Heart left ventricle (tissue), 16 donors: ENCODE measurements at regions not wholly inside any gene's neighbourhood (a gene's known extent, or its start where the extent isn't known, plus 50 kb on each side); places are given as distances from the start of the nearest gene placed in this dataset.

Experiments used
- ATAC-seq, 4 donors: fragments of 200-7000 bp; cut with Tn5 transposase; one replicate each; pipeline ENCODE4 v1.9.1; 2020 to 2022; ENCODE audit warnings: moderate library complexity in 4 of 4, mild to moderate bottlenecking in 3 of 4, moderate number of reproducible peaks in 1 of 4
- DNase-seq, 5 donors: peaks; one replicate each; pipeline ENCODE4 v3.0.0-alpha.2; 2020
- H3K27ac ChIP-seq, 12 donors: fragments of 200-600 bp; sonication (generic) in 4 of 12; one replicate each; pipeline versions ENCODE4 v1.5.0 to v1.8.0; 2016 to 2022; ENCODE audit warnings: mild to moderate bottlenecking in 2 of 12
- H3K27me3 ChIP-seq, 9 donors: fragments of 200-600 bp; sonication (generic) in 2 of 9; one replicate each; pipeline versions ENCODE4 v1.5.1 to v1.8.0; 2016 to 2022; ENCODE audit warnings: mild to moderate bottlenecking in 3 of 9
- H3K36me3 ChIP-seq, 9 donors: fragments of 200-600 bp; sonication (generic) in 2 of 9; one replicate each; pipeline versions ENCODE4 v1.5.0 to v1.8.0; 2018 to 2022; ENCODE audit warnings: mild to moderate bottlenecking in 2 of 9
- H3K4me1 ChIP-seq, 12 donors: fragments of 200-600 bp; sonication (generic) in 4 of 12; one replicate each; pipeline versions ENCODE4 v1.5.0 to v1.8.0; 2016 to 2022; ENCODE audit warnings: mild to moderate bottlenecking in 3 of 12
- H3K4me3 ChIP-seq, 12 donors: fragments of 200-600 bp; sonication (generic) in 4 of 12; one replicate each; pipeline versions ENCODE4 v1.5.0 to v1.8.0; 2017 to 2022; ENCODE audit warnings: mild to moderate bottlenecking in 9 of 12, moderate library complexity in 4 of 12
- H3K9me3 ChIP-seq, 12 donors: fragments of 200-600 bp; sonication (generic) in 4 of 12; one replicate each; pipeline versions ENCODE4 v1.5.0 to v1.8.0; 2016 to 2022; ENCODE audit warnings: mild to moderate bottlenecking in 1 of 12
- CTCF ChIP-seq, 12 donors: fragments of 200-600 bp; sonication (generic) in 4 of 12; IDR thresholded peaks; one replicate each; pipeline versions ENCODE4 v1.5.0 to v1.8.0; 2018 to 2022; ENCODE audit warnings: antibody characterized with exemption in 12 of 12, mild to moderate bottlenecking in 5 of 12
- POLR2A ChIP-seq, 2 donors: fragments of 450-650 bp; IDR thresholded peaks; one replicate each; pipeline ENCODE4 v1.6.1; 2017; ENCODE audit warnings: antibody characterized with exemption in 2 of 2, mild to moderate bottlenecking in 2 of 2, moderate library complexity in 2 of 2
- WGBS, 4 donors: extraction: QIAGEN DNeasy Blood & Tissue Kit in 2 of 4; methylation state at CpG; one replicate each; pipeline versions ENCODE4 v1.1.5 to v1.1.7; 2013 to 2018; 5-methylcytosine and 5-hydroxymethylcytosine counted together
- intact Hi-C, 10 donors: fragments of 100-400 bp; cut with DNase I; formaldehyde crosslinking; loops; one replicate each; pipeline versions ENCODE4 v1.11.1 to v1.14.2; 2022
- donor health status: ischemic (EF 13 %, LVEDD 7.1; RV severe dilation, severe dysfunction).
- donor health status: healthy with polysubstance abuse.
- donor health status: DM: no; HTN: yes; CAD: no.
- donor health status: DM: no; HTN: no; CAD: no.
- donor health status: ischemic (EF 25% LVEDD 6.9; RV normal size, moderate dysfunction).
- donor health status: ischemic (EF 25% LVEDD 5.7; RV mildly dilated, moderate dysfunction).
- donor health status: healthy.
- donor health status: DM: yes; HTN: yes; CAD: no.
- donor health status: ischemic (EF 35%, LVEDD 5.7; RV mildly dilated, moderate dysfunction).
- donor health status: nonischemic (EF 11% LVEDD 7.7; RV severe dilation, severe dysfunction).
- donor health status: DM: yes; HTN: yes; CAD: no.
- donor health status: PGD.
- donor health status: ischemic (EF 29% LVEDD 5.4; RV normal size, mild dysfunction).
- donor health status: nonischemic (EF 23%, LVEDD 6.1; RV moderate dilation, normal function).

GRCh38 chr15:29342201-29342600 lies 72.6 kb upstream of the NSMCE3 start:
- no peak overlapping the region for H3K27ac ChIP-seq
- H3K4me1 ChIP-seq = no peaks in the 10 kb centered on the region
- H3K4me3 ChIP-seq = no peak overlapping the region
- no peaks in the 10 kb centered on the region for H3K36me3 ChIP-seq
- DNase-seq (no peak), ATAC-seq (no peak)
- intact Hi-C loops = no loop called here
- TF ChIP-seq CTCF (IDR thresholded peaks at IDR 0.05) (no peak), POLR2A (IDR thresholded peaks at IDR 0.05) (no peak)
- H3K27me3 ChIP-seq = peaks cover 0 to 4% (median 0%) of the 10 kb centered on the region in 9 donors
- 53 to 64% (median 58%) methylated on average over 8 of the region's 8 CpGs for WGBS, 4 donors
- H3K9me3 ChIP-seq = no peaks in the 10 kb centered on the region

DNA sequence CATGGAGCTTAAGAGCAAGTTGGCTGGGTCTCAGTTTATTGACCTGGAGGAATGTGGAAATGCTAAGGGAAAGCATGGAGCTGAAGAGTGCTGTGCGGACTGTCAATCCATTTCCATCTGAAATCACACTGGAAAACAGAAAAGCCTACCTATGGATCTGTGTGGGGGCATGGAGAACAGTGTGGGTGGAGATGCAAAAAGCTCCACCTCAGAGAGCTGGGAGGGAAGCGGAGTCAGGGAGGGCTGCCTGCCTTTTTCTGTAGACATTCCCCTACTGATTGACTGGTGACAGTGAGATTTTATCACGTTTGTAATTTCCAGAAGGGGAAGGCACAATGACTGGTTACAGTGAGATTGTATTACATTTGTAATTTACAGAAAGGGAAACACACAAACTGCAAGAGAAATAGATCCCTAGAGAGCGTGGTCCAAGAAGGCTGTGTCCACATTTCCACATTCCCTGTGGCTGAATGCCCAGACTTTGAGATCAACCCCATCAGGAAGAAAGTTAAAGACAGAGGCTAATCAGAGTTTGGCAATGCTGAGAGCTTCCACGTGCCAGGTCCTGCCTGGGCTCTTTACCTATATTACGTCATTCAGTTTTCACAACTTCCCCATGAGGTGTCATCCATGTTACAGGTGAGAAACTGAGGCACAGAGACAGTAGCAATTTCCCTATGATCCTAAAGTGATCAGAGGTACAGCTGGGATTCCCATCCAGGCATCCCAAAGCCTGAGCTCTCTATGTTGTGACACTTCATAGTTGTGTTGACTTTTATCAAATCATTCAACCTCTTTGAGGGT lies 67.7 kb upstream of the NSMCE3 start:
- Histone ChIP-seq H3K4me1 (no peaks in the 10 kb centered on the region), H3K27ac (no peak overlapping the region), H3K9me3 (no peaks in the 10 kb centered on the region), H3K4me3 (no peak overlapping the region), H3K36me3 (no peaks in the 10 kb centered on the region), H3K27me3 (peaks cover 0 to 4% (median 0%) of the 10 kb centered on the region in 9 donors)
- WGBS, 4 donors = 43 to 58% (median 51%) methylated on average over 6 of the region's 6 CpGs
- intact Hi-C loops = no loop called here
- DNase-seq = no peak
- ATAC-seq = no peak
- TF ChIP-seq POLR2A (IDR thresholded peaks at IDR 0.05) = no peak
- no peak for TF ChIP-seq CTCF (IDR thresholded peaks at IDR 0.05)

DNA sequence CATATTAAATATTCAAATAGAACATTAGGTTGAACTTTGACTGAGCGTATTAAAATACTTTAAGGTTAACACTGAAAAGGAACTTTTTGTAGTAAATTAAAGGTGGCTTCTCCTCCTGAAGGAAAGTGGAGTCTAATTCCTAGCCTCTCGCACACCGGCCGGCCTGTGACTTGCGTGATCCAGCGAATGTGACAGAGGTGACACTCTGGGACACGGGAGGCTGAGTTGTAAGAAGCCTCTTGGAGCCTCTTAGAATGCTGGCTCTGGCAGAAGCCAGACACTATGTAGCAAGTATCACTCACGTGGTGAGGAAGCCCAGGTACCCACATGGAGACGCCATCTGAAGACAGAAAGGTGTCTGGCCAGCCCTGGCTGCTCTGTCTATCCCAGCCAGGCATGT lies 64.9 kb upstream of the NSMCE3 start:
- intact Hi-C loops = no loop called here
- Histone ChIP-seq H3K4me3 (no peak overlapping the region), H3K36me3 (no peaks in the 10 kb centered on the region), H3K9me3 (no peaks in the 10 kb centered on the region), H3K4me1 (no peaks in the 10 kb centered on the region), H3K27ac (no peak overlapping the region), H3K27me3 (no peaks in the 10 kb centered on the region)
- 74 to 83% (median 78%) methylated on average over 8 to 9 of the region's 9 CpGs for WGBS, 4 donors
- DNase-seq (no peak), ATAC-seq (no peak)
- no peak for TF ChIP-seq CTCF (IDR thresholded peaks at IDR 0.05)
- TF ChIP-seq POLR2A (IDR thresholded peaks at IDR 0.05) = no peak

DNA sequence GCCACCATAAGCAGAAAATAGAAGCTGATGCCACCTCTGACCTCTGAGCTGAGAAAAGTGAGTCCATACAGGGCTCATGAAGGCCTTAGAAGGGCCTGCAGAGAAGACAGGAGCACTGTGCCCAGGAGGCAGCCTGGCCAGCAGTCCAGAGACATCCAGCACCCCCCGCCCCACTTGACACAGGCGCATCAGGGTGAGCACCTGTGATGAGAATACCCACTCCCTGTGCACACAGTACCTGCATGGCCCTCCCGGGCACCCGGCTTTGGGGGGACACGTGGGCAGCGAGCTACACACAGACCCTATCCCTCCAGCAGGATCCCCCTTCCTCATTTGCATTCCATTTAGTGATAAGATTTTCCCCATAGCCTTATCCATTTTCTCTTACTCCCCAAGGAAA lies 63.6 kb upstream of the NSMCE3 start:
- intact Hi-C loops = no loop called here
- 77 to 86% (median 81%) methylated on average over 6 of the region's 6 CpGs for WGBS, 4 donors

More for the DNA sequence above, 63.6 kb upstream of the NSMCE3 start:
- no peaks in the 10 kb centered on the region for H3K36me3 ChIP-seq
- no peak overlapping the region for H3K4me3 ChIP-seq
- ATAC-seq (no peak), DNase-seq (no peak)
- no peaks in the 10 kb centered on the region for H3K4me1 ChIP-seq
- no peaks in the 10 kb centered on the region for H3K27me3 ChIP-seq
- no peaks in the 10 kb centered on the region for H3K9me3 ChIP-seq
- H3K27ac ChIP-seq = no peak overlapping the region
- TF ChIP-seq CTCF (IDR thresholded peaks at IDR 0.05) (no peak), POLR2A (IDR thresholded peaks at IDR 0.05) (no peak)
